ENCODE measurements at regions not wholly inside any gene's neighbourhood (a gene's known extent, or its start where the extent isn't known, plus 50 kb on each side); places are given as distances from the start of the nearest gene placed in this dataset.
A peak's percentile ranks its signal among the peaks of the same experiment; 100 is the strongest.

- Histone ChIP-seq H3K79me2 (ENCODE audit: control insufficient read depth, insufficient read depth, low read length) (no peaks in the 10 kb centered on the region; the same call in 1 of the 2 replicates), H3K4me3 (no peak overlapping the region), H3K4me2 (ENCODE audit: control insufficient read depth, insufficient read depth) (no peak overlapping the region), H4K20me1 (ENCODE audit: control insufficient read depth, insufficient read depth) (no peaks in the 10 kb centered on the region), H3K4me1 (ENCODE audit: control insufficient read depth, insufficient read depth, low read length) (no peaks in the 10 kb centered on the region), H3K27me3 (replicated peaks in 1 of 2; ENCODE audit: control insufficient read depth in 2 of 2, insufficient read depth in 2 of 2, low read length in 1 of 2) (no peaks in the 10 kb centered on the region), H2AFZ (ENCODE audit: control insufficient read depth, low read depth, low read length) (no peak overlapping the region), H3K9ac (ENCODE audit: control insufficient read depth, insufficient read depth, low read length) (peak overlapping the region; percentile 58), H3K36me3 (ENCODE audit: control insufficient read depth in 2 of 2, insufficient read depth in 2 of 2, low read length in 1 of 2) (no peaks in the 10 kb centered on the region), H3K9me3 (replicated peaks; ENCODE audit: control insufficient read depth, insufficient read depth, low read length) (no peaks in the 10 kb centered on the region), H3K27ac (ENCODE audit: control insufficient read depth, insufficient read depth) (peak overlapping the region; percentile 44; the same call in 1 of the 2 replicates)
- ChIA-PET SMC1A (ENCODE audit: uncharacterized antibody, unreplicated experiment) (no interaction called here), CTCF (no interaction called here), RAD21 (ENCODE audit: unreplicated experiment) (no interaction called here), POLR2A (no interaction called here)
- intact Hi-C loops (cut with micrococcal nuclease; ENCODE audit: unreplicated experiment) (no loop called here), in situ Hi-C loops (cut with MboI) (no loop called here)
- peak; percentile 67 for TF ChIP-seq POLR2AphosphoS5 (IDR thresholded peaks at IDR 0.05; ENCODE audit: low read length)
- TF ChIP-seq ZZZ3 (IDR thresholded peaks at IDR 0.05; ENCODE audit: control insufficient read depth, insufficient read length, low read depth): no peak
- TF ChIP-seq ZBED1 (IDR thresholded peaks at IDR 0.05; ENCODE audit: borderline replicate concordance): no peak
- no peak for TF ChIP-seq SPI1 (IDR thresholded peaks at IDR 0.05; ENCODE audit: borderline replicate concordance, insufficient read depth, low read depth, low read length)
- TF ChIP-seq ATF7 (IDR thresholded peaks at IDR 0.05; ENCODE audit: low read depth): no peak
- TF ChIP-seq PML (IDR thresholded peaks at IDR 0.05; ENCODE audit: low read length): no peak
- TF ChIP-seq, protein P1, sequence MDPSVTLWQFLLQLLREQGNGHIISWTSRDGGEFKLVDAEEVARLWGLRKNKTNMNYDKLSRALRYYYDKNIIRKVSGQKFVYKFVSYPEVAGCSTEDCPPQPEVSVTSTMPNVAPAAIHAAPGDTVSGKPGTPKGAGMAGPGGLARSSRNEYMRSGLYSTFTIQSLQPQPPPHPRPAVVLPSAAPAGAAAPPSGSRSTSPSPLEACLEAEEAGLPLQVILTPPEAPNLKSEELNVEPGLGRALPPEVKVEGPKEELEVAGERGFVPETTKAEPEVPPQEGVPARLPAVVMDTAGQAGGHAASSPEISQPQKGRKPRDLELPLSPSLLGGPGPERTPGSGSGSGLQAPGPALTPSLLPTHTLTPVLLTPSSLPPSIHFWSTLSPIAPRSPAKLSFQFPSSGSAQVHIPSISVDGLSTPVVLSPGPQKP (IDR thresholded peaks at IDR 0.05; ENCODE audit: low read depth, low read length): no peak
- whole genome bisulfite sequencing (ENCODE audit: insufficient coverage, insufficient replicate concordance, low lambda C conversion rate, missing lambda C conversion rate): 2% methylated on average over 9 of the region's 9 CpGs
- DNase-seq (ENCODE audit: low read depth, low spot score): no peak
- no peak for FAIRE-seq
- no peak for ATAC-seq
- TSS peak; percentile 62 for BruUV-seq (replicated peaks)
Observed at GRCh38 chr2:88857274-88857741, 165.8 kb downstream of the RPIA start.

- FAIRE-seq (no peak), ATAC-seq (no peak), DNase-seq (ENCODE audit: low read depth, low spot score) (no peak)
- Histone ChIP-seq H4K20me1 (ENCODE audit: control insufficient read depth, insufficient read depth) (no peaks in the 10 kb centered on the region), H3K36me3 (ENCODE audit: control insufficient read depth in 2 of 2, insufficient read depth in 2 of 2, low read length in 1 of 2) (no peaks in the 10 kb centered on the region), H3K4me1 (ENCODE audit: control insufficient read depth, insufficient read depth, low read length) (no peaks in the 10 kb centered on the region), H3K9ac (ENCODE audit: control insufficient read depth, insufficient read depth, low read length) (peak overlapping the region; percentile 58), H3K4me3 (no peak overlapping the region), H3K4me2 (ENCODE audit: control insufficient read depth, insufficient read depth) (no peak overlapping the region), H3K27ac (ENCODE audit: control insufficient read depth, insufficient read depth) (peak overlapping the region; percentile 44), H2AFZ (ENCODE audit: control insufficient read depth, low read depth, low read length) (no peak overlapping the region), H3K9me3 (replicated peaks; ENCODE audit: control insufficient read depth, insufficient read depth, low read length) (no peaks in the 10 kb centered on the region), H3K27me3 (replicated peaks in 1 of 2; ENCODE audit: control insufficient read depth in 2 of 2, insufficient read depth in 2 of 2, low read length in 1 of 2) (no peaks in the 10 kb centered on the region), H3K79me2 (ENCODE audit: control insufficient read depth, insufficient read depth, low read length) (no peaks in the 10 kb centered on the region; the same call in 1 of the 2 replicates)
- ChIA-PET RAD21 (ENCODE audit: unreplicated experiment) (no interaction called here), CTCF (no interaction called here), POLR2A (no interaction called here), SMC1A (ENCODE audit: uncharacterized antibody, unreplicated experiment) (no interaction called here)
- intact Hi-C loops (cut with micrococcal nuclease; ENCODE audit: unreplicated experiment) (no loop called here), in situ Hi-C loops (cut with MboI) (no loop called here)
- TF ChIP-seq HCFC1 (IDR thresholded peaks at IDR 0.05; ENCODE audit: low read length) (no peak), POLR2A (IDR thresholded peaks at IDR 0.05; ENCODE audit: low read depth, low read length) (peak; percentile 42; the same call in 1 of the 2 replicates)
- no TSS peak for BruUV-seq (replicated peaks)
- WGBS (ENCODE audit: insufficient coverage, insufficient replicate concordance, low lambda C conversion rate, missing lambda C conversion rate): 2% methylated on average over 6 of the region's 7 CpGs
Observed at GRCh38 chr2:88857951-88858411, 166.5 kb downstream of the RPIA start.
